HG02798 (cell line): ENCODE measurements at regions not wholly inside any gene's neighbourhood (a gene's known extent, or its start where the extent isn't known, plus 50 kb on each side); places are given as distances from the start of the nearest gene placed in this dataset.

Experiments
- ATAC-seq: cut with Tn5 transposase; IDR thresholded peaks from one replicate; pipeline ENCODE4 v1.9.1; 2021; ENCODE audit warnings: mild to moderate bottlenecking; ENCODE audit not compliant: unreplicated experiment, poor library complexity

GRCh38 chr4:176440698-176441097, 120.9 kb downstream of the SPCS3 start:
- ATAC-seq: no peak

- peak; percentile 54 for ATAC-seq
These were observed 121.8 kb downstream of the SPCS3 start for GRCh38 chr4:176441594-176441993.

- ATAC-seq: no peak
These were observed 123.4 kb downstream of the SPCS3 start for GRCh38 chr4:176443117-176443516.

- ATAC-seq: no peak
These were observed 124.1 kb downstream of the SPCS3 start for GRCh38 chr4:176443646-176444409.

- ATAC-seq: no peak
These were observed 125.0 kb downstream of the SPCS3 start for GRCh38 chr4:176444741-176445140.

GRCh38 chr4:176448761-176449160, 129.0 kb downstream of the SPCS3 start:
- no peak for ATAC-seq

DNA sequence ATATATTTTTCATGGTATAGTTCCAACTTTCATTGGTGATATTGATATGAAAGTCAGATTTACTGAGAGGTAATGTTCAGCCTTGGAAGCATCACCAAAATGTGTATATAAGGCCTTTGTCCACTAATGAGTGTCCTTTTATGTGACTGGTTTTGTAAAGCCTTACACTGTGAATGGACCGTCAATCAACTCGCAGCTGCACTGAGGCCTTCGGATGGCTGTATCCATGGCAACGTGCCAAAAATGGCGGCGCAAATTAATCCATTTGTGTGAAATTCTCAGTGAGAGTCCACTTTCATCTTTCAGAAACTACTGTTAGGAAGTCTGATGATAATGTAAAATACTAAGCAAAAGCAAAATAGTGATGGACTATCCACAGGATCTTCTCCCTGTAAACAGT, 131.7 kb downstream of the SPCS3 start:
- no peak for ATAC-seq

- no peak for ATAC-seq
These were observed 133.3 kb downstream of the SPCS3 start for GRCh38 chr4:176453079-176453478.

- no peak for ATAC-seq
These were observed 133.9 kb downstream of the SPCS3 start for GRCh38 chr4:176453658-176454057.

- ATAC-seq: peak; percentile 100
These were observed 145.0 kb downstream of the SPCS3 start for GRCh38 chr4:176464748-176465147.

DNA sequence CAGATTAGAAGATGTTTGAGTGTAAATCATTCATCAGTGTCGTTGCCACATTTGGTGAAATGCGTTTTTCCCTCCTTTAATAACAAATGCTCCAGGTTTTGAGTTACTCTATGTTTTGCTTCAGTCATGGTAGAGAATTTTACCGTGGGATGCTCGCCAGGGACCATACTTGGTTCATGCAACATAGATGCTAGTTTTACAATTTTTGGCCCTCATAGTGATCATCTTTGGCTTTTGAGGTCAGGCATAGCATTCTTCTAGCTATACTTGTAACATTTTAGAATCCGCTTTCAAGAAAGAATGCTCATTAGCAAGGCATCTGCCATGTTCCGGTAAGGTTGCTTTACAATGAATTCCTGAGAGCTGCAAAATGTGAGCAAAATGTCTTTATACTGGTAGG, 147.2 kb downstream of the SPCS3 start:
- ATAC-seq: no peak

DNA sequence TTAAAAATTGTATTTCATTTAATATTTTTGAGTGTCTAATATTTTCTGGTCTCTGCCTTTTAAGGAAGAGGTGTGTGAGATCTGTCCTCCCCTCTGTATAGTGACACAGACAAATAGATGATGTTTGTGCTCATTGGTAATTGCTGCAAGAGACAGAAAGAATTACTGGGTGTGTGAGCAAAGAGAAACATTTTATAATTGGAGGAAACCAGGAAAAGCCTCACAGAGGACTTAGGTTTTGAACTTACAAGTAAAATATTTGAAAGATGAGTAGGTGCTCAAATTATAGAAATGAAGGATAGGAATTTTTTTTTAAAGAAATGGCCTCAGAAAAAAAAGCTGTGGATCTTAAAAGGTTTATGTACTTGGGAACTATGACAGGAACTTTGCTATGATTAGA, 149.8 kb downstream of the SPCS3 start:
- no peak for ATAC-seq

DNA sequence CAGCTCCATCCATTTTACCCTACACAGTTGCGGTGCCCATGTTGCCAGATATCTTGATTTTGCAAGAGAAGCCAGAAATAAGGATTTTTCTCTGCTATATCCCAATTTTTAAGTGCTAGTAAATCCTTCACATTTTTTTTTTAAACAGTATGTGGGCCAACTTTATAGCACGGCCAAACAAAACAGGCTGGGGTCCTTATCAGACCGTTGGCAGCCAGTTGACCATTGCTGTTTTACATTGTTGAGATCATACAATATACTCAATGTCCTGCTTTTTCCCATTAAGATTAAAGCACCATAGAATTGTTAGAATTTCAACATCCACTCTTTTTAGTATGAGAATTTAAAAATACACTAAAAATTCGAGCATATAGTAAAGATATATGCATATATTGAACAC, 150.9 kb downstream of the SPCS3 start:
- ATAC-seq: no peak

GRCh38 chr4:176475067-176475466, 155.3 kb downstream of the SPCS3 start:
- no peak for ATAC-seq

GRCh38 chr4:176478076-176478475, 158.3 kb downstream of the SPCS3 start:
- no peak for ATAC-seq

- ATAC-seq: no peak
These were observed 160.0 kb downstream of the SPCS3 start for GRCh38 chr4:176479767-176480166.

GRCh38 chr4:176482972-176483371, 163.2 kb downstream of the SPCS3 start:
- ATAC-seq: no peak

- no peak for ATAC-seq
These were observed 164.7 kb downstream of the SPCS3 start for GRCh38 chr4:176484301-176484984.

GRCh38 chr4:176489001-176489400, 169.2 kb downstream of the SPCS3 start:
- ATAC-seq: no peak

DNA sequence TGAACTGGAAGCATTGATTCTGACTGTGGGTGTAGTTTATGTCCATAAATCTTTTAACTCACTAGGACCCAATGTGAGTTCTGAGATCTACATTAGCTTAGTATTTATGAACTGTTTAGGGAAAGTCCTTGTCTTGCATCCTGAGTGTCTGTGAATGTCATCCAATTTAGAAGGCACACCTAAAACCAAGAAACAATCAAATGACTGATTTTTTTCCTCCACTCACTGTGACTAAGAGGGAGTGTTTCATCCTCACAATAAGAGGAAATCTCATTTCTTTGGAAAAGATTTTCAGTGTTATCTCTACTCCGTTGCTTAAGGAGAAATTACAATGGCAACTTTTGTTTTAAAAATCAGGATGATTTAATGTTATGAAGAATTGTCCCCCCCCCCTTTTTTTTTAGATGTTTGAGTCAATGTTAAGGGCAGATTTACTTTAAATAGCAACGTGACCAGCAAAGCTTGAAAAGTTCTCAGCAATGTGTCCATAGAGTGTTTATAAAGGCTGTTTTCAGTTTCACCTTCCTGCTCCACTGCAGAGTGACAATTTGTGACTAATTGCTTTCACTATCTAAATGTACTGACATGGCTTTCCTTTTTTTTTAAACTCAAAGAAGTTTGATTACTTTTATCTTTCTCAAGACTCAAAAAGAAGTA, 173.0 kb downstream of the SPCS3 start:
- ATAC-seq: peak; percentile 100

DNA sequence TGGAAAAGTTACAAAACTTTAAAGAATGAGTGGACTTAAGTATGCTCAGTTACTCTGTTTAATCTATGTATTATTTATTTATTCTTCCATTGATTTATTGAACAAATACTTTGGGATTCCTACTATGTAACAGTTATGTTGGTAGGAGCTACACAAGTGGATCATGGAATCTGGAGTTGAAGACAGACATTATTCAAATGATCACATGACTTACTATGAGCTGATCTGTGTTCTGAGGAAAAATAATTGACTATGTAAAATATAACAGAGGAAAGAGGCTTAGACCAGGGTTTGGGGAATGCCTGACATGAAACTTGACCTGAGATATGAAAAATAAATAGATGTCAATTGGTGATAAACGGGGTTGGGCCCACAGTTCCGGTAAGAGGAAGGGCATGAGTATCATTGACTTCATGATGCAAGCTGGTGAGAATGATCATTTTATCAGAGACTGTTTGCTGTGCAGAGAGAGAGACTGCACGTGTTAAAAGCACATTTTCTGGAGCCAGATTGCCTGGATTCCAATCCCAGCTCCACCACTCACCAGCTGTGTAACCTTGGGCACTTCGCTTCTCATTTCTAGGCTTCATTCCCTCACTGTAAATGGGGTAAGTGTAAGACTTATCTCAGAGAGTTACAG, 179.0 kb downstream of the SPCS3 start:
- no peak for ATAC-seq
